Tibial nerve (tissue), 4 donors: ENCODE measurements at regions not wholly inside any gene's neighbourhood (a gene's known extent, or its start where the extent isn't known, plus 50 kb on each side); places are given as distances from the start of the nearest gene placed in this dataset.

Experiments used
- EP300 ChIP-seq, 2 donors: sonication (generic); formaldehyde crosslinking; IDR thresholded peaks; one replicate each; pipeline ENCODE4 v1.6.1; 2017; ENCODE audit warnings: antibody characterized with exemption in 2 of 2, mild to moderate bottlenecking in 1 of 2
- POLR2A ChIP-seq, 2 donors: fragments of 450-650 bp; IDR thresholded peaks; one replicate each; pipeline ENCODE4 v1.6.1; 2017; ENCODE audit warnings: antibody characterized with exemption in 2 of 2, mild to moderate bottlenecking in 2 of 2, moderate library complexity in 2 of 2
- TF ChIP-seq, protein P1 (sequence below), 5 experiments: fragments of 200-600 bp in 3 of 5; fragments of 450-650 bp in 2 of 5; sonication (generic) in 3 of 5; IDR thresholded peaks; one replicate each; pipeline ENCODE4 v1.5.1; 2016 to 2019; ENCODE audit warnings: antibody characterized with exemption in 5 of 5, mild to moderate bottlenecking in 3 of 5, moderate library complexity in 2 of 5

- TF ChIP-seq, protein P1, sequence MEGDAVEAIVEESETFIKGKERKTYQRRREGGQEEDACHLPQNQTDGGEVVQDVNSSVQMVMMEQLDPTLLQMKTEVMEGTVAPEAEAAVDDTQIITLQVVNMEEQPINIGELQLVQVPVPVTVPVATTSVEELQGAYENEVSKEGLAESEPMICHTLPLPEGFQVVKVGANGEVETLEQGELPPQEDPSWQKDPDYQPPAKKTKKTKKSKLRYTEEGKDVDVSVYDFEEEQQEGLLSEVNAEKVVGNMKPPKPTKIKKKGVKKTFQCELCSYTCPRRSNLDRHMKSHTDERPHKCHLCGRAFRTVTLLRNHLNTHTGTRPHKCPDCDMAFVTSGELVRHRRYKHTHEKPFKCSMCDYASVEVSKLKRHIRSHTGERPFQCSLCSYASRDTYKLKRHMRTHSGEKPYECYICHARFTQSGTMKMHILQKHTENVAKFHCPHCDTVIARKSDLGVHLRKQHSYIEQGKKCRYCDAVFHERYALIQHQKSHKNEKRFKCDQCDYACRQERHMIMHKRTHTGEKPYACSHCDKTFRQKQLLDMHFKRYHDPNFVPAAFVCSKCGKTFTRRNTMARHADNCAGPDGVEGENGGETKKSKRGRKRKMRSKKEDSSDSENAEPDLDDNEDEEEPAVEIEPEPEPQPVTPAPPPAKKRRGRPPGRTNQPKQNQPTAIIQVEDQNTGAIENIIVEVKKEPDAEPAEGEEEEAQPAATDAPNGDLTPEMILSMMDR (IDR thresholded peaks at IDR 0.05), result no peak
- no peak for TF ChIP-seq POLR2A (IDR thresholded peaks at IDR 0.05)
- TF ChIP-seq EP300 (IDR thresholded peaks at IDR 0.05), result no peak
Observed at GRCh38 chr6:8664070-8664469, 228.7 kb upstream of the SLC35B3 start.
